ENCODE measurements at regions not wholly inside any gene's neighbourhood (a gene's known extent, or its start where the extent isn't known, plus 50 kb on each side); places are given as distances from the start of the nearest gene placed in this dataset.
A peak's percentile ranks its signal among the peaks of the same experiment; 100 is the strongest.

DNA sequence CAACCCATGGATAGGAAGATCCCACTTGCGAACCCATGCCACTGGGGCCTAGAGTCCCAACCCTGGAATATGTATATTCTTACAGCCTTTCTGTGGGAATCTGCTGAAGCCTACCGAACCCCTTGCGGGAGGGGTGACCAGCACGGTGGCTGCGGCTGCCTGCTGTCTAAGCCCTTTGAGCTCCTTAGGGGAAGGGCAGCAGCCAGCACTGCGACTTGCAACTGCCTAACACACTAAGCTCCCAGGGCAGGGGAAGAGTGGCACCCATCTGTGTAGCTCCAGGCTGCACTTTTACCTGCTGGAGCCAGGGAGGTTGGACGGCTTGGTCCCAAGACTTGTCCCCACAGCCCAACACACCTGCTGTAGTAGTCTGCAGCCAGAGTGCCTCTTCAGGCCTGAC lies 1968.7 kb upstream of the FLRT2 start:
- DNase-seq (ENCODE audit: insufficient read length, low spot score) (no peak), FAIRE-seq (no peak)
- TF ChIP-seq, protein P1, sequence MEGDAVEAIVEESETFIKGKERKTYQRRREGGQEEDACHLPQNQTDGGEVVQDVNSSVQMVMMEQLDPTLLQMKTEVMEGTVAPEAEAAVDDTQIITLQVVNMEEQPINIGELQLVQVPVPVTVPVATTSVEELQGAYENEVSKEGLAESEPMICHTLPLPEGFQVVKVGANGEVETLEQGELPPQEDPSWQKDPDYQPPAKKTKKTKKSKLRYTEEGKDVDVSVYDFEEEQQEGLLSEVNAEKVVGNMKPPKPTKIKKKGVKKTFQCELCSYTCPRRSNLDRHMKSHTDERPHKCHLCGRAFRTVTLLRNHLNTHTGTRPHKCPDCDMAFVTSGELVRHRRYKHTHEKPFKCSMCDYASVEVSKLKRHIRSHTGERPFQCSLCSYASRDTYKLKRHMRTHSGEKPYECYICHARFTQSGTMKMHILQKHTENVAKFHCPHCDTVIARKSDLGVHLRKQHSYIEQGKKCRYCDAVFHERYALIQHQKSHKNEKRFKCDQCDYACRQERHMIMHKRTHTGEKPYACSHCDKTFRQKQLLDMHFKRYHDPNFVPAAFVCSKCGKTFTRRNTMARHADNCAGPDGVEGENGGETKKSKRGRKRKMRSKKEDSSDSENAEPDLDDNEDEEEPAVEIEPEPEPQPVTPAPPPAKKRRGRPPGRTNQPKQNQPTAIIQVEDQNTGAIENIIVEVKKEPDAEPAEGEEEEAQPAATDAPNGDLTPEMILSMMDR (IDR thresholded peaks at IDR 0.05; ENCODE audit: insufficient read depth, missing control alignments): no peak

DNA sequence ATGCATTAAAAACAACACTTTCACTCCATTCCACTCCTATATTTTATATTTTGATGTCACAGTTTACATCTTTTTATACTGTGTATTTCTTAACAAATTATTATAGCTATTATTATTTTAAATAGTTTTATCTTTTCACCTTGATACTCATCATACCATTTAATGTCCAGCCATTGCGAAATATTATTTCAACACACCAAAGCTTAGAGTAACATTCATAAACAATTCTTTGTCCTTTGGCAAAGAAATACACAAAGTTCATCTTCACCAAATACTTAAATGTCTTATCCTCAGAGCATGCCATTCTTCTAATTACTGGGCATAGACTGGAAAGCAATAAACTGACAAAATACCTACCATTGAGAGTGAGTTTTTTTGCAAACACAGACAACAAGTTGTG lies 1963.4 kb upstream of the FLRT2 start:
- DNase-seq (ENCODE audit: insufficient read length, low spot score) (no peak), FAIRE-seq (peak; percentile 58)
- TF ChIP-seq, protein P1 (IDR thresholded peaks at IDR 0.05; ENCODE audit: insufficient read depth, missing control alignments): no peak

DNA sequence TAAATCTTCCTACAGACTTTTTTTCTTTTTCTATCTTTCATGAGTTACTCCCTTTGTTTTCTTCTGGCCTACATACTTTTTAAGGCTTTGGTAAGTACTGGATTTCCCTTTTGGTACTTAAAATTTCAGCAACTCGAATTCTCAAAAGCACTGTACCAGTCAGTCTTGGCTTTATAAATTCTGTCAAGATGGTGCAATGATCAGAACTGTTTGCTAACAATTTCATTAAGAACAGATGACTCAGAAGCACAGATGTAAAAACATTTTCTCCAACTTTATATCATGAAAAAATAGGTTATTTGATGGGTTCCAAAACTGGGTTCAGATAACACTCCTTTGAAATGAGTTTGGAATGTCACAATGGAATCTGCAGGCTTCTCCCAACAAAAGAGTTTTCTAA lies 1961.8 kb upstream of the FLRT2 start:
- no peak for FAIRE-seq
- TF ChIP-seq, protein P1 (IDR thresholded peaks at IDR 0.05; ENCODE audit: insufficient read depth, missing control alignments): no peak
- no peak for DNase-seq (ENCODE audit: insufficient read length, low spot score)

DNA sequence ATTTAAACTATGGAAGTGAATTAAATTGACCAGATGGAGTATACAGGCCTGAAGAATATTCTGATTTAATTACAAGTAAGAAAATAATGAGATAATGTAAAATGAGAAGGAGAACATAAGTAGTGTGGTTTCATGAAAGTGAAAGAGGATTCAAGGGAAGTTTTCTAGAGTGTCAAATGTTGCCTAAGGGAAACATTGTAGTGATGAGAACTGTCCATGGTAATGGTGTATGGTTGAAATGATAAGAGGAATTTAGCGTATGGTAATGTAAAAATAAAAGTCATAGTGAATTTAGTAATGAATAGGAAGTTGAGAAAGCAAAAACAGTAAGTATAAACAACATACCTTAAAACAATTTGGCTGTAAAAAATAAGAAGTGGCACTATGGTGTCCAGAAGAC lies 1954.6 kb upstream of the FLRT2 start:
- FAIRE-seq (peak; percentile 64), DNase-seq (ENCODE audit: insufficient read length, low spot score) (no peak)

DNA sequence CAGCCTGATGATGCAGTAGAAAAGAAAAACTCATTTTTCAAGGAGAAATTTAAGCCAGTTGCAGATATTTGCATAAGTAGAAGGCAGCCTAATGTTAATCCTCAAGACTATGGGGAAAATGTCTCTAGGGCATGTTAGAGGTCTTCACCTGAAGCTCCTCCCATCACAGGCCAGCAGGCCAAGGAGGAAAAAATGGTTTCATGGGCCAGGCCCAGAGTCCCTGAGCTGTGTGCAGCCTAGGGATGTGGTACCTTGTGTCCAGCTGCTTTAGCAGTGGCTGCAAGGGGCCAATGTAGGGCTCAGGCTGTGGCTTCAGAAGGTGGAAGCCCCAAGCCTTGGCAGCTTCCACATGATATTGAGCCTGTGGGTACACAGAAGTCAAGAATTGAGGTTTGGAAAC lies 1946.7 kb upstream of the FLRT2 start:
- DNase-seq (ENCODE audit: insufficient read length, low spot score) (no peak), FAIRE-seq (no peak)
- TF ChIP-seq, protein P1 (IDR thresholded peaks at IDR 0.05; ENCODE audit: insufficient read depth, missing control alignments): no peak

More for the DNA sequence above, 1954.6 kb upstream of the FLRT2 start:
- TF ChIP-seq, protein P1 (IDR thresholded peaks at IDR 0.05; ENCODE audit: insufficient read depth, missing control alignments): no peak

DNA sequence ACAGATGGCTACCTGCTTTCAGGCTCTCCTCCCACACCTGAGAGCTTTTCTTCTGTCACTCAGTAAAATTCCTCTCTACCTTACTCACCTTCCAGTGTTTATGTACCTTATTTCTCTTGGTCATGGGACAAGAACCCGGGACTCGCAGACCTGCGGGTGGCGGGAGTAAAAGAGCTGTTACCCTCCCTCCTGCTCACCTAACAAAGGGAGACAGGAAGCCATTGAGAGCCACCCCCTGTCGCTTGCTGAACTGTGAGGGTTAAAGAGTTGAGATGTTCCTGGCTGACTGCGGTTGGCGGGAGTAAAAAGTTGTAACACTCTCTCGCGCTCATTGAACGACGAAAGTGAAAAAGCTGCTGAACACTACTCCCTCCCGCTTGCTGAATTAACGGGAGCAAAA lies 1935.1 kb upstream of the FLRT2 start:
- TF ChIP-seq, protein P1 (IDR thresholded peaks at IDR 0.05; ENCODE audit: insufficient read depth, missing control alignments): no peak
- FAIRE-seq: no peak

DNA sequence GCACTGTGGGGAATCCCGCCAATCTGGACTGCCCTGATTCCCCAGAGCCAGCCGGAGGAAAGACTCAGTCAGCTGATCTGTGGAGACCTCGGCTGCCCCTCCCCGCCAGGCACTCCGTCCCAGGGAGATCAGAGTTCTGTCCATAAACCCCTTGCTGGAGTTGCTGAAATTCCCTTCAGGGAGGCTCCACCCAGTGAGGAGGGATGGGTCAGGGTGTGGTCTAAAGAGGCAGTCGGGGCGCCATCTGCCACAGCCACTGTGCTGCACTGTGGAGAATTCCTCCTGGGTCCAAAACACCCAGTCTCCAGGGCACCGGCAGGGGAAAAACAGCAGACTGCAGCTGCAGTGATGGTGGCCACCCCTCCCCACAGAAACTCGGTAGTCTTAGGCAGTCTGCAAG lies 1922.3 kb upstream of the FLRT2 start:
- no peak for DNase-seq (ENCODE audit: insufficient read length, low spot score)
- TF ChIP-seq, protein P1 (IDR thresholded peaks at IDR 0.05; ENCODE audit: insufficient read depth, missing control alignments): no peak
- no peak for FAIRE-seq

More for the DNA sequence above, 1935.1 kb upstream of the FLRT2 start:
- DNase-seq (ENCODE audit: insufficient read length, low spot score): no peak
